NCI-H2171 (cell line): ENCODE measurements at regions not wholly inside any gene's neighbourhood (a gene's known extent, or its start where the extent isn't known, plus 50 kb on each side); places are given as distances from the start of the nearest gene placed in this dataset.

Experiments used
- DNase-seq: peaks from one replicate; lab custom pipeline; 2025; lab: John Stamatoyannopoulos, UW

GRCh38 chr4:117811731-117812130 is 222.6 kb upstream of the NDST3 start:
- DNase-seq, result no peak

GRCh38 chr4:117814277-117815246 is 219.7 kb upstream of the NDST3 start:
- DNase-seq, result no peak

GRCh38 chr4:117817301-117817700 is 217.0 kb upstream of the NDST3 start:
- no peak for DNase-seq

GRCh38 chr4:117821834-117822233 is 212.5 kb upstream of the NDST3 start:
- DNase-seq, result no peak

- DNase-seq, result no peak
Measured at GRCh38 chr4:117823388-117823787, 210.9 kb upstream of the NDST3 start.

GRCh38 chr4:117825600-117825999 is 208.7 kb upstream of the NDST3 start:
- no peak for DNase-seq

GRCh38 chr4:117831060-117831683 is 203.1 kb upstream of the NDST3 start:
- DNase-seq, result no peak

GRCh38 chr4:117835566-117835965 is 198.7 kb upstream of the NDST3 start:
- DNase-seq, result no peak

GRCh38 chr4:117844594-117844993 is 189.7 kb upstream of the NDST3 start:
- no peak for DNase-seq

GRCh38 chr4:117845270-117845669 is 189.0 kb upstream of the NDST3 start:
- no peak for DNase-seq

GRCh38 chr4:117847849-117848248 is 186.4 kb upstream of the NDST3 start:
- DNase-seq, result no peak

- DNase-seq, result no peak
Measured at GRCh38 chr4:117868201-117868600, 166.1 kb upstream of the NDST3 start.

- no peak for DNase-seq
Measured at GRCh38 chr4:117873779-117874178, 160.5 kb upstream of the NDST3 start.

GRCh38 chr4:117874216-117874615 is 160.1 kb upstream of the NDST3 start:
- no peak for DNase-seq

- no peak for DNase-seq
Measured at GRCh38 chr4:117889978-117890377, 144.3 kb upstream of the NDST3 start.

- no peak for DNase-seq
Measured at GRCh38 chr4:117893207-117893606, 141.1 kb upstream of the NDST3 start.

GRCh38 chr4:117898496-117898895 is 135.8 kb upstream of the NDST3 start:
- no peak for DNase-seq

- no peak for DNase-seq
Measured at GRCh38 chr4:117900832-117901231, 133.5 kb upstream of the NDST3 start.

GRCh38 chr4:117907646-117908045 is 126.6 kb upstream of the NDST3 start:
- DNase-seq, result no peak

GRCh38 chr4:117908306-117909207 is 125.7 kb upstream of the NDST3 start:
- DNase-seq, result no peak

- DNase-seq, result no peak
Measured at GRCh38 chr4:117916728-117917127, 117.6 kb upstream of the NDST3 start.

GRCh38 chr4:117922311-117922710 is 112.0 kb upstream of the NDST3 start:
- DNase-seq, result peak; percentile 25
